ENCODE measurements at regions not wholly inside any gene's neighbourhood (a gene's known extent, or its start where the extent isn't known, plus 50 kb on each side); places are given as distances from the start of the nearest gene placed in this dataset.
"Not testable (repeated sequence)": the region's sequence is repeated elsewhere in the genome, so short reads cannot be mapped to it uniquely, and the experiment has no call there.

- not testable (repeated sequence) for TF ChIP-seq CTCF (IDR thresholded peaks at IDR 0.05; ENCODE audit: insufficient read depth, low read length); POLR2AphosphoS5 (IDR thresholded peaks at IDR 0.05; ENCODE audit: low read depth); GABPA (IDR thresholded peaks at IDR 0.05; ENCODE audit: low read depth)
These were observed 277.6 kb upstream of the RAI14 start for GRCh38 chr5:34378498-34378897.

All from HL-60 (cell line).